HG03571 (cell line): ENCODE measurements at regions not wholly inside any gene's neighbourhood (a gene's known extent, or its start where the extent isn't known, plus 50 kb on each side); places are given as distances from the start of the nearest gene placed in this dataset.

Source experiments
- ATAC-seq: cut with Tn5 transposase; IDR thresholded peaks from one replicate; pipeline ENCODE4 v1.9.1; 2021; ENCODE audit not compliant: unreplicated experiment

DNA sequence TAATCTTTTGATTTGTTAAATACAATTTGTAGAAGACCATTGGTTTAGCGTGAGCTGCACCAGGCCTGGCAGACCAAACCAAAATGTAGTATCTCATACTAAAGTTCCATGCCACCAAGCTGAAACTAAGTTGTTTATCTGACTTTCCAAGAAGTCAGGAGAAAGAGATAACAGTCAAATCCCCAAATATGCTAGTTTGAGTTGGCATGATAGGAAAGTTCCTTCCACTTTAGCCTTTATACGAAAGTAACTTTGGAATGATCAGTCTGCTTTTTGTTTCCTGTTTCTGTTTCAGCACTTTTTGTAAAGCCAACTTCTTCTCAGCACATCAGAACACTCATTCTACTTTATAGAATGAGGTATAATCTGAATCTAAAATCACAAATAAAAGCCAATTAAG lies 449.2 kb downstream of the GRXCR1 start:
- no peak for ATAC-seq

DNA sequence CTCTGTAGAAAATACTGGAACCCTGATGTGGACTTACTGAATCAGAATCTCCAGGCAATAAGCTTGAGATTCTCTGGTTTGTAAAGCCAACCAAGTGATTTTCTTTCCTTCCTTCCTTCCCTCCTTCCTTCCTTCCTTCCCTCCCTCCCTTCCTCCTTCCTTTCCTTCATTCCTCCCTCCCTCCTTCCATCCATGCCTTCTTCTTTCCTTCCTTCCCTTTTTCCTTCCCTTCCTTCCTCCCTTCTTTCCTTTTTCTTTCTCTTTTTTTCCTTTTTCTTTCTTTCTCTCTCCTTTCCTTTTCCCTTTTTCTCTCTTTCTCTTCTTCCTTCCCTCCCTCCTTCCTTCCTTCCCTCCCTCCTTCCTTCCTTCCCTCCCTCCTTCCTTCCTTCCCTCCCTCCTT lies 450.8 kb downstream of the GRXCR1 start:
- no peak for ATAC-seq

DNA sequence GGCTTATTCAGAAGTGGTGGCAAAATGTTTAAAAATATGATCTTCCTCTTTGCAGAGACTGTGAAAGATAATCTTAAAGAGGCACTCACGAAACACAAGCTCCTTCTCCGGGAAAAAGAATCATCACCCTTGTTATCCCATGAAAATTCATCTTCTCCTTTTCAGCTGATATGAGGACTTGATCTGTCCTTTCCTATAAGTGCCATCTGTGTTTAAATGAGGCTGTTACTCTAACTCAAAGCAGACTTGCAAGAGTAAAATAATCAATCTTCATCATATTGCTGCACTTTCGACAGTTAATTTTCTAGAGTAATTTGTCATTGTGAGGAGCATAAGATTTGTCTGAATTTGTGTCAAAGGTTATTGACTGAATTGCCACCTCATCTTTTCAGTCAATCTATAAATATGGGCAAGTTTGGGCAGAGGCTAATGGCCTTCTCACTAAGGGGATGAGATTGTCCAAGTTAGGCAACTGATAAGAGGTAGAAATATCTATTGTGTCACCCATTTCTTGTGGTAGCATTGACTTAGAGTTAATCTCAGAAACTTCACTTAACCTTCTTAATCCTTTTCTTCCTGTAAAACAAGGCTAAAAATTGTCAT lies 452.9 kb downstream of the GRXCR1 start:
- ATAC-seq: no peak

DNA sequence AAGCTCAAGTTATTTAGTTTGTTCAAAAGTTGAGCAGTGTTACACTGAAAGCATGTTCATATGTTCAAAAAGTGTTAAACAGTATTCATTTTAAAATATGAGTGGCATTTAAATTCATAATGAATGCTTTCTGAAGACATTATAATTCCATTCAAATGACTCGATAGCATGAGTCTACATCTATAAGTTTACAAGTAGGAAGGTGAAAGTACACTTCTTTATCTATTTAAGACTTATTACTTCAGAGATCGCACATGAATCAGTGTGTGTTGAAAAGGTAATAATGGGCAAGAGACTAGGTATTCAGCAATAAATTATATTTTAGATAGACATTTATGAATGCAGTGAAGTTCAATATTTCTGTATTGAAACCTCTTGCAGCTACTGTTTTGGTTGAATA lies 456.1 kb downstream of the GRXCR1 start:
- no peak for ATAC-seq

DNA sequence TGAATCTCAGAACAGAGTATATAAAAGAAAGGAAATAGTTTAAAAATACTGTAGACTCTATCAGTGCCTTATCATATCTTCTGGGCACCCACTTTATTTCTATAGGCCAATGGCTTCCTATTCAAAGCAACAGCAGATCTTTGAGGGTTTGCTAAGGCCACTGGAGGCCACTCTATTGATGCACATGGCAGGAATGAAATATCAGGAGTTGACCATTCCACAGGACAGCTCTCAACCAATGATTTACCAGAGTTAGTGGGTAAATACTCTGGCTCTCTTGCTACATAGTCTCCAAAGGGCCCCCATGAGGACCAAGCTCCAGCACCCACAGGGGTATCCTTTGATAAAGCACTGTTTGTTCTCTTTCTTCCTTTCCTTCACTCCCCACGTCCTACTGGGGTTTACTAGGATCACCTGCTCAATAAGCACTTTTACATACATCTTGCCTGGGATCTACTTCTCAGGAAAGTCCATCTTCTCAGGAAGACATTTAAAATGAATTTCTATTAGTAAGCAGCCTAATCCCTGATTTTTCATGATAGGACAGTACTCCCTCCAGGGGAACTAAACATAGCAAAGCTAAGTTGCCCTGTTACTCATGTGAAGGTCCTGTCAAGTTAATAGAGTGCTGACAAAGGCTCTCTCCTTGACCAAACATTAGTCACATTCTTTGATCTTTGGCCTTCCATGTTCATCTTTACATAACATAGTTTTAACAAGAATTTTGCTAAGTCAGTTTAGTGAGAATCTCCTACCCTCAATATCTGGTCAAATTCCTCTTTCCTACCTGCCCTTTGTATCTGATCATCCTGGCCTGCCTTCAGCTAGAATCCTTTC lies 459.7 kb downstream of the GRXCR1 start:
- ATAC-seq: no peak

DNA sequence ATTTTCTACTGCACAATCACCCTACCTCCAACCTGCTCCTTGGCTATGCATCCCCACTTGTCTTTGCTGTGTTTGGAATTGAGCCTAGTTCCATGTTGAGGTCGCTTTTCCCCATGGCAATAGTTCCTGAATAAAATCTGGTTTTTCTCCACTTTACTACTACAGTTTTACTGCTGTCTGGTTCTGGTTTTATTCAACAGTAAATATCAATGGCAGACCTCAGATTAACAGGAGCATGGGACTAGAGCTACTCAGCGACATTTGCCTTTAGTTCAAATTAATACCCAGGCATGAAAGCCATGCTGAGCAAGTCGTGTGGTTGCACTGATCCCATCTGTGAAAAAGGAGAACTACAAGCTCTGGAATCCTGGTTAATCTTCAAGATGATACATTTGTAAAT lies 460.3 kb downstream of the GRXCR1 start:
- no peak for ATAC-seq

DNA sequence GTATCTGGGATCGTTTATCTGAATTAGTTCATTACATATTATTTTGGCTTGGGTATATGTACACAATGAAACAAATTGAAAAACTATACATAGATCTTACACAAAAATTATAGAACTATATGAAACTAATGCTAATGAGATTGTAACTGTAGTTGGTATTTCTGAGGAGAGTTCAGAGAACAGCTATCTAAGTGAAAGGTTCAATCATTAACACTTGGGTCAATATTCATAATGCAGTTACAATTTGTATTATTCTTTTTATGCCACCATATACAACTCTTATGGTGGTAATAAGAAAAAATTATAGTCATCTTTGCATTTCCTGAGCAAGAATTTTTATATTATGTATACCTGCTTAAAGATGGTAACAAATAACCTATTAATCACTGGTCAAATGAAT lies 461.0 kb downstream of the GRXCR1 start:
- ATAC-seq: no peak

DNA sequence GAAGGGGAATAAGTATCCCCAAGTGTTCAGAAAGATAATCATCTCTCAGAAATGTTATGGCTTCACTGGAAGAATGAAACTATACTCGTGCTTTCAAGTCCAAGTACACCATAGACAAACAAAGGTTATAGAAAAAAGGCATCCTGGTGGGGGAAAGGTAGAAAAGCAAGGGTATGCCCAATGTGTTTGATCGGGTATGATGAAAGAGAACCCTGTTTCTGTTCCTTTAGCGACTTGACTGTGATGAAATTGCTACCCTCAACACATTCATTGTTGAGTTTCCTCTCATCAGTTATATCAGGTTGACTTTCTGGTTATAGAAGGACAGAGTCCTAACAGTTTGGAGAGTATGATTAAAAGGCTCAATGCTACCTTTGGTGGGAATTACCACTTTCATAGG lies 464.3 kb downstream of the GRXCR1 start:
- ATAC-seq: no peak

DNA sequence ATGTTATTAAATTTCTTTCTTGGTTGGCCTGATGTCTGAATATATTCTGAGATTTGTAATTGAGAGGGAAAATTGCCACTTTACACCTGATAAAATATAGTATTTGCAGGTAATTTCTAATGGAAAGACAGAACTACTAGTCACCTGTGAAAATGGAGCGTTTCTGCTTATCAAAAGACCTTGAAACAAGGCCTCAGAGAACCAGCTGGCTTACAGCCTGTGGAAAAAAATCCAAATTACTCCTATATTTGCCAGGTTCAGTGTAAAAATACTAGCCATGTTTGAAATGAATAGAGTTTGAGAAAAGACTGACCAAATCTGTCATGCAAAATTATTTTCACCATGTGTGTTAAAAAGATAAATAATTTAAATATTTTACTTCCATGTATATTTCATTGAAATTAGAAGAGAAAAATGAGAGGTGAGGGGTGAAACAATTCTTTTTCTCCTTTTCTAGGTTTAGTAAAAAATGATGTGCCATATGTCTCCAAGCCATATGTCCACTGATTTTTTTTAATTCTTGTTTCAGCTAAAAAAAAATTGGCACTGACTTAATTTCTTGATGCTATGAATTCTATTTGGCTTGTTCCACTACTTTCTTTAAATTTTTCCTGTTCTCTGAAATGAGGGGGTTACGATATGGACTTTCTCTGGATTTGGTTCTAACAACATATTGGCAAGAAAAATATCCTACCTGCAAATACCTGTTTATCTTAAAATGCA lies 464.9 kb downstream of the GRXCR1 start:
- ATAC-seq: no peak

DNA sequence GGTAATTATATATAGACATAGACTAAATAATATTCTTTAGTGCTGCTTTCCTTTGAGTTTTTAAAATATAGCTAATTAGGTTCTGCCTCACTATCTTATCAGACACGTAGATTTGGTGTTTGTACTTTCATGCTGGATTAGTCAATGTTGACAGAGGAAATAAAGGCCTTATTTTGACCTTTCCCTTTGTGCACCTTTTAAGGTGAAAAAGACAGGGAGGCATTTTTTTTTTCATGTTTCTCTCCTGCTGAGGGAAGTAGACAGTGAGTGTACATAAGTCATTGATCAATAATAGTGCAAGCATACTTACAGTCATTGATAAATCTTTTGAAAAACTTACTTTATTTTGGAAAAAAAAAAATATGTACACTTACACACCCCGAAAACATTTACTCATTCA lies 467.8 kb downstream of the GRXCR1 start:
- ATAC-seq: no peak

DNA sequence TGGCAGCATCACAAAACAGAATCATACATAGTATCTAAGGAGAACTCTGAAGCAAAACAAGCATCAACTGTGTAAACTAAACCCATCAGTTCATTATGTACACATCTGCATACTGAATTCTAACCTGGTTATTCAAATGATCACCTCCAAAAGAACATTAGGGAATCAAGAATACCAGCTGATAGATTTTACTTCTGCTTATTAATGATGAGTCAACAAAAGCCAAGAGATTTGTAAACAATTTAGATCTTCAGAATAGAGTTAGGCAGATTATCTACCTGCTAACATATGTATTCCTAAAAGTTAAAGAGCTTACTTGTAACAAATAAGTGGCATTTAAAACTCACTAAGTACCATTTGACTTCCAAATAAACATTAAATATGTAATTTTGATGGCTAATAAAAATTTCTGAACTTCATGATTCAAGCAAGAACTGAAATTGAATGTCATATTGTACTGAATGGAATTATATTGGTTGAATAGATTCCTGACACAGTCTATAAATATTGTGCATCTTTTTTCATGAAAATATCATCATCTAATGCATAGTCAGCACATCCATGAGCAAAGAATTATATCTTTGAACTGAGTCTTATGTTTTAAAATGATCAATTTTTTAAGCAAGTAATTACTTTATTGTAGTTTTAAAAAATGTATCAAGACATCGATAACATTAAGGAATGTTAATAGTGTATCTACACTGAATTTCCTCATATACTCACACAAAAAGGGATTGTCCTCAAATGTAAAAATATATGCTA lies 470.5 kb downstream of the GRXCR1 start:
- ATAC-seq: no peak

DNA sequence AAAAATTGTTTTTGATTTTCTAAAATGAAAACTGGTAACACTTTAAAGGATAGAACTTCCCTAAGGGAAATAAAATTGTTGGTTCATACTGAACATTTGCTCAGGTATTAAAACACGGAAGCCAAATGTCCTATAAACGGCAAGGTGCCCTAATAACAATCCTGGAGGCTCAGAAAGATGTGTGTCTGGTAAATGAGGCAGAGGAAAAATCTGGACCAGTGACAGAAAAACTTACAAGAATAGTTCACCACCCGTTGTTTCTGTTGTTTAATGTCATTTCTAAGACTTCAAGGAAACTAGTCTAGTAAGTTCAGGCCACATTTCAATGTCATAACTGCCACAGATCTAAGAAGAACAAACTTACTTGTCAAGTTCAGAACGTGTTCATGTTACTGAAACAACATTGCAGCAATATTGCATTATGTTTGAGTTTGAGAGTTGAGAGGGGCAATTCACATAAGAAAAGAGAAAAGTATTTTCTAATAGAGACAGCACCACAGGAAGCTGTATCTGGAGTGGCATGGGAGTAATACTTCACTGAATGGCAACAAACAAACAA lies 476.6 kb downstream of the GRXCR1 start:
- no peak for ATAC-seq

DNA sequence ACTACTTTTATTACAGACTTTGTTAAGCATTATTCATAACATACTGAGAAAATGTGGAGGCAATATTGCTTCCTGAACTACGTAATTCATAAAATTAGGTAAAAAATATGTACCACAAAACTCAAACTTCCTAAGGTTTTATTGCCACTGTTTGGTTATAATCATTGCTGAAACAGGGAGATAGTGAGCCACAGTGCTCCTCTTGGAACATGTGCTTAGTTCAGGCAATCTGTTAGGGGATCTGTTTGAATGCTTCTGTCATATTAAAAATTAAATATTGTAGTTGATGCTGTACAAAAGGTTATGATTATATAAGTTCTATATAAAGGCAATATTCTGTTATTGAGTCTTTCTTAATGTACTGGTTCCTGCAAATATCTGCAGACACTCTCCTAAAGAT lies 480.7 kb downstream of the GRXCR1 start:
- ATAC-seq: no peak

DNA sequence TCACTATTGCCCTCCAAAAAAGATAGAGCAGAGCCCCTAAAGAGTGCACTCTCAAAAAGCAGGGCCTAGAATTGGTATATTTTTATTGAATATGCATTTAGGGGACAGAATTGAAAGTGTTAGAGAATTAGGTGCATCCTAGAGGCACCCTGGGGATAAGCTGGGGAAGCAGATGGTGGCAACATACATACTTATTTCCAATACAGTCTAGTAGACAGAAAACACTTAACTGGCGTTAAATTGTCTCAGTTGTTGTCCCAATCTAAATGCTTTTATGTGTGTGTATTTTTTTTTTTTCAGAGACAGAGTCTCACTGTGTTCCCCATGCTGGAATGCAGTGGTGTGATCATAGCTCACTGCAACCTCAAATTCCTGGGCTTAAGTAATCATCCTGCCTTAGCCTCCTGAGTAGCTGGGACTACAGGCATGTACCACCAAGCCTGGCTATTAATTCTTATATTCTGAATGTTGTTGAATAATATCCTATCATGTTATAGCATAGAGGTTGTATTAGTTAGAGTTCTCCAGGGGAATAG lies 481.8 kb downstream of the GRXCR1 start:
- ATAC-seq: no peak

DNA sequence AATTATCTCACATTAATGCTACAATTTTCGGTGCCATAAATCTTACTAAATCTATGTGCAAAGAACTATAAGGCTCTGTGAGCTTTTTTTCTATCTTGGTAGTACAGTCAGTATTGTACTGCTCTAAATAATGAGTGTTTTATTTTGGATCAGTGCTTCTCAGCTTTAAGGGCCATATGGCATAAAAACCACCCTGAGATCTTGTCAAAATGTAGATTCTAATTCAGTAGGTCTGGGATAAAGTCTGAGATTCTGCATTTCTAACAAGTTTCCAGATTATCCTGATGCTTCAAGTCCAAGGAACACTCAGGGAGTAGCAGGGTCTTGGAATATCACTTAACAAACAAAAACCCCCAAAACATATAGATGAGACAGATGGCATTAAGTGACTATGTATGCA lies 486.5 kb downstream of the GRXCR1 start:
- no peak for ATAC-seq

DNA sequence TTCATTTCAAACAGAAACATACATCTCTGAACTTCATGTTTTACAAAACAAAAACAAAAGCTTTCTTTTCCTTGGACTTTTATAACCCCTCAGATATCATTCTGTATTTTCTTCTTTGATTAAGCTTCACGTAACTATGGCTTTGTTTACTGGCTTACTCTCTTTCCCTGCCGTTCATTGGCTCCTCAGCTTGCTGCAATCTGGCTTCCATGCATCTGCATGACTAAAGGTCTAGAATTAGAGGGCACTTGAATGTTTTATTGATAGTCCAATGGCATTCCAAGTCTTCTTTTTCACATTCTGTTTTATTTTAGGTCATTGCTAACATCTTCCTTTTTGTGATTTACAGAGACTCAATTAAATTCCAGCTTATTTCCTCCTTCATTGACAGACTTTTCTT lies 487.6 kb downstream of the GRXCR1 start:
- ATAC-seq: no peak

DNA sequence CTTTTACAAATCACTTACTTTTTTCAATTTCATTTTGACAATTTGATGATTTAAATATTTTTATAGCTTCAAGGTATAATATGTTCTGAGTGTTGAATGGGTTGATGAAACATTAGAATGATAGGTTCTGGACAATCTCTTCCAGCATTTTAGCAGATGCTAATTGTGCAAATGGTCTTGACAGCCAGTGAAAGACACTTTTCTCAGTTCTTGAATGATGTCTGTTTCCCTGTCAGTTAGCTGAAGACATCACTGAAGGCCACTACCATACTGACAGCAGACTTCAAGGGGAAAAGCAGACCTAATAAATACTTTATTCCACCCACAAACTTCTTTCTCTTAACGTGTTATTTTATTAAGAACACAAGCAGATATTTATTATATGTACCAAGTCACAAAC lies 498.6 kb downstream of the GRXCR1 start:
- ATAC-seq: no peak

DNA sequence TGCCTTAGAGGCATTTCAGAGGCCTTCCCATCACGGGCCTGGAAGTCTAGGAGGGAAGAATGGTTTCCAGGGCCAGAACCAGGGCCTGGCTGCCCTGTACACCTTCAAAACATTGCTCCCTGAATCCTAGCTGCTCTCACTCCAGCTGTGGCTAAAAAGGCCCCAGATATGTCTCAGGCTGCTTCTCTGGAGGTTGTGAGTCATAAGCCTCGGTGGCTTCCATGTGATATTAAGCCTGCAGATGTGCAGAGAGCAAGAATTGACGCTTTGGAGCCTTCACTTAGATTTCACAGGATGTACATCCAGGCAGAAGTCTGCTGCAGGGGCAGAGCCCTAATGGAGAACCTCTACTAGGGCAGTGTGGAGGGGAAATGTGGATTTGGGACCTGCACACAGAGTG lies 502.5 kb downstream of the GRXCR1 start:
- ATAC-seq: no peak

DNA sequence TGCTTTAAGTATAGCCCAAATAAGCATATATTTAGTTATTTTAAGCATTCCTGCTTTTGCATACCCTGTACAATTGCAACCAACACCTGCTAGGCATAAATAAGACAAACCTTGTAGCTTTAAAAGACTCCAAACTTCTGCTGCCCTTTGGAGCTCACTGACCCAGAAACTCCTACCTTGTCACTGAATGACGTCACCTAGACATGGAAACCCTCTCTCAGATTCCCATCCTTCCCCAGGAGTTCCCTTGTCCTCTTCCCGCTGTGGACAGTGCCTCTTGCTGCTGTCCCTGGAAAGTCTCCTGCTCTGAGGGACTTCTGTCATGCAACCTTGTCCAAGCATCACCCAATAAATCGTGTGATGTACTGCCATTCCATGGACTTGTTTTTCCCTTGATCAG lies 507.2 kb downstream of the GRXCR1 start:
- ATAC-seq: no peak

DNA sequence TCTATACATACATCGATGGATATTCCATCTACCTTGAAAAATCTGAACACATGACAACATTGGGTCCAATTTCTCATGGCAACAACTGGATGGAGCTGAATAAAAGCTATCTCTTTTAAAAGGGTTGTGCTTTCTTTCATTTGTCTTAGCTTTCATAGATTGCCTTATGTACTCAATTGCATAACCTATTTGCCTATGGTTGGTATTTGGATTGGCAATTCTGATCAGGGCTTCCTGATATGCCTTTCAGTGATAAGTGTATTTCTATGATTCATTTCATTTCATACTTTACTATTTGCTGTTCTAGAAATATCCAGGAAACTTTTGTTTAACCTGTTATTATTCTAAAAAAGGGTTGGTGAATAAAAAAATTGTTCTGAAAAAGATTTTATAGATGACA lies 509.9 kb downstream of the GRXCR1 start:
- ATAC-seq: no peak

DNA sequence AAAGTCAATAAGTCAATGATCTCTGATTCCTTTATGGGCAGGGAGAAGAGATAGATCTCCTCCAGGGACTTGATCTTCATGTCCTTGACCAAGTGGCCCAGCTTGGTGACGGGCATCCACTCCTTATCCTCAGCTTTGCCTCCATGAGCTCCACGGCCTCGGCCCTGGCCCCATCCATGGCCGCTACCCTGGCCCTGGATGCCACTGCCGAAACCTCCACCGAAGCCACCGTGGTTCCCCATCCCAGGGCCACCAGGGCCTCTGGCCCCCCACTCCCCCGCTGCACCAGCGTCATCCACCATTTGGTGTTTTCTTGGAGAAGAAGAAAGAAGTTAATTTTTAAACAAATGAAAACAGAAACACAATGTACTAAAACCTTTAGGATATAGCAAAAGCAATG lies 518.1 kb downstream of the GRXCR1 start:
- no peak for ATAC-seq
